K562 (cell line): ENCODE measurements at regions not wholly inside any gene's neighbourhood (a gene's known extent, or its start where the extent isn't known, plus 50 kb on each side); places are given as distances from the start of the nearest gene placed in this dataset.

ENCODE experiments used
- ATF7 ChIP-seq: fragments of 450-650 bp; IDR thresholded peaks from 2 replicates; pipeline ENCODE4 v1.7.1; 2014; ENCODE audit warnings: mild to moderate bottlenecking, moderate library complexity
- BMI1 ChIP-seq: fragments of 150-350 bp; IDR thresholded peaks from 2 replicates; pipeline ENCODE4 v1.6.1; 2014; ENCODE audit warnings: low read length
- ELF1 ChIP-seq: fragments of 200-800 bp; sonication (Bioruptor generic); IDR thresholded peaks from 2 replicates; pipeline ENCODE4 v1.6.1; 2016; ENCODE audit warnings: missing genetic modification characterization, missing compliant biosample characterization
- FOXA1 ChIP-seq: fragments of 450-650 bp; IDR thresholded peaks from 2 replicates; pipeline ENCODE4 v1.6.1; 2016; ENCODE audit warnings: mild to moderate bottlenecking, borderline replicate concordance
- POLR2AphosphoS5 ChIP-seq: IDR thresholded peaks from 2 replicates; pipeline ENCODE4 v1.6.1; 2011; ENCODE audit warnings: mild to moderate bottlenecking, low read depth, low read length, moderate library complexity; ENCODE audit not compliant: control insufficient read depth, insufficient read depth
- SP1 ChIP-seq: sonication (generic); formaldehyde crosslinking; IDR thresholded peaks from 2 replicates; pipeline ENCODE4 v1.8.1; 2022; ENCODE audit warnings: mild to moderate bottlenecking, missing genetic modification reagents
- TAL1 ChIP-seq: fragments of 450-650 bp; IDR thresholded peaks from 2 replicates; pipeline ENCODE4 v1.6.1; 2016; ENCODE audit warnings: mild to moderate bottlenecking
- ZNF239 ChIP-seq: fragments of 250-450 bp; sonication (Bioruptor Pico); IDR thresholded peaks from 2 replicates; pipeline ENCODE4 v1.4.0; 2020; ENCODE audit warnings: mild to moderate bottlenecking
- ZNF263 ChIP-seq: sonication (generic); formaldehyde crosslinking; IDR thresholded peaks from 2 replicates; pipeline ENCODE4 v1.8.0; 2022; ENCODE audit warnings: mild to moderate bottlenecking, missing genetic modification reagents, borderline replicate concordance
- TF ChIP-seq, protein P1 (sequence below): IDR thresholded peaks from 2 replicates; pipeline ENCODE4 v1.6.1; 2014; ENCODE audit warnings: antibody characterized with exemption
- TF ChIP-seq, protein P2 (sequence below): fragments of 250-450 bp; sonication (Bioruptor Pico); IDR thresholded peaks from 2 replicates; pipeline ENCODE4 v1.5.0; 2020; ENCODE audit warnings: mild to moderate bottlenecking
- TF ChIP-seq, protein P3 (sequence below): fragments of 450-650 bp; IDR thresholded peaks from 2 replicates; pipeline ENCODE4 v1.7.0; 2016; ENCODE audit warnings: borderline replicate concordance
- TF ChIP-seq, protein P4 (sequence below): IDR thresholded peaks from 3 replicates; pipeline ENCODE4 v1.6.1; 2011; ENCODE audit warnings: borderline replicate concordance, mild to moderate bottlenecking, moderate library complexity; ENCODE audit not compliant: insufficient read length; ENCODE audit errors: extremely low read depth
- TF ChIP-seq, protein P5 (sequence below), 2 experiments: fragments of 450-650 bp; formaldehyde crosslinking in 1 of 2; IDR thresholded peaks; 2 replicates each; pipeline versions ENCODE4 v1.4.0 to v1.6.1; 2014 to 2020; ENCODE audit warnings: mild to moderate bottlenecking in 2 of 2, borderline replicate concordance in 1 of 2, low read depth in 1 of 2

DNA sequence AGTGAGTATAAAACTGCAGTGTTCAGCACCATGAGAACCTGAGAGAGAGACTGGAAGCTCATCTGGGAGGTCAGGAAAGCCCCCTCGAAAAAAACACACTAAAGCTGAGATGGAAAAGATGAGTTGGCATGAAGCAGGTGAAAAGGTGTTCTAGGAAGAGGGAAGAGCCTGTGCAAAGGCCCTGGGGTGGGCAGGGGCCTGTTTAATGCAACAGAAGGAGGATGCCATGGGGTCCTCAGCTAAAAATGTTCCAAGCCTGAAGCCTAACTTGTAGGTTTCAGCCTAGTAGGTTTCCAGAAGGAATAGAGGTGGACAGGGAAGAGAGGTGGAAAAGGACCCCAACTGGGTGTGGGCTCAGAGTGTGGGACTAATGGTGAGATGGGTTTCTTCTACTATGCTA is 242.3 kb upstream of the ZFHX3 start:
- TF ChIP-seq, protein P1, sequence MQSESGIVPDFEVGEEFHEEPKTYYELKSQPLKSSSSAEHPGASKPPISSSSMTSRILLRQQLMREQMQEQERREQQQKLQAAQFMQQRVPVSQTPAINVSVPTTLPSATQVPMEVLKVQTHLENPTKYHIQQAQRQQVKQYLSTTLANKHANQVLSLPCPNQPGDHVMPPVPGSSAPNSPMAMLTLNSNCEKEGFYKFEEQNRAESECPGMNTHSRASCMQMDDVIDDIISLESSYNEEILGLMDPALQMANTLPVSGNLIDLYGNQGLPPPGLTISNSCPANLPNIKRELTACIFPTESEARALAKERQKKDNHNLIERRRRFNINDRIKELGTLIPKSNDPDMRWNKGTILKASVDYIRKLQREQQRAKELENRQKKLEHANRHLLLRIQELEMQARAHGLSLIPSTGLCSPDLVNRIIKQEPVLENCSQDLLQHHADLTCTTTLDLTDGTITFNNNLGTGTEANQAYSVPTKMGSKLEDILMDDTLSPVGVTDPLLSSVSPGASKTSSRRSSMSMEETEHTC, result no peak
- no peak for TF ChIP-seq POLR2AphosphoS5
- no peak for TF ChIP-seq BMI1
- TF ChIP-seq, protein P2, sequence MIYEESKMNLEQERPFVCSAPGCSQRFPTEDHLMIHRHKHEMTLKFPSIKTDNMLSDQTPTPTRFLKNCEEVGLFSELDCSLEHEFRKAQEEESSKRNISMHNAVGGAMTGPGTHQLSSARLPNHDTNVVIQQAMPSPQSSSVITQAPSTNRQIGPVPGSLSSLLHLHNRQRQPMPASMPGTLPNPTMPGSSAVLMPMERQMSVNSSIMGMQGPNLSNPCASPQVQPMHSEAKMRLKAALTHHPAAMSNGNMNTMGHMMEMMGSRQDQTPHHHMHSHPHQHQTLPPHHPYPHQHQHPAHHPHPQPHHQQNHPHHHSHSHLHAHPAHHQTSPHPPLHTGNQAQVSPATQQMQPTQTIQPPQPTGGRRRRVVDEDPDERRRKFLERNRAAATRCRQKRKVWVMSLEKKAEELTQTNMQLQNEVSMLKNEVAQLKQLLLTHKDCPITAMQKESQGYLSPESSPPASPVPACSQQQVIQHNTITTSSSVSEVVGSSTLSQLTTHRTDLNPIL (CRISPR knock-in tag), result no peak
- no peak for TF ChIP-seq ZNF239 (CRISPR knock-in tag)
- TF ChIP-seq, protein P3, sequence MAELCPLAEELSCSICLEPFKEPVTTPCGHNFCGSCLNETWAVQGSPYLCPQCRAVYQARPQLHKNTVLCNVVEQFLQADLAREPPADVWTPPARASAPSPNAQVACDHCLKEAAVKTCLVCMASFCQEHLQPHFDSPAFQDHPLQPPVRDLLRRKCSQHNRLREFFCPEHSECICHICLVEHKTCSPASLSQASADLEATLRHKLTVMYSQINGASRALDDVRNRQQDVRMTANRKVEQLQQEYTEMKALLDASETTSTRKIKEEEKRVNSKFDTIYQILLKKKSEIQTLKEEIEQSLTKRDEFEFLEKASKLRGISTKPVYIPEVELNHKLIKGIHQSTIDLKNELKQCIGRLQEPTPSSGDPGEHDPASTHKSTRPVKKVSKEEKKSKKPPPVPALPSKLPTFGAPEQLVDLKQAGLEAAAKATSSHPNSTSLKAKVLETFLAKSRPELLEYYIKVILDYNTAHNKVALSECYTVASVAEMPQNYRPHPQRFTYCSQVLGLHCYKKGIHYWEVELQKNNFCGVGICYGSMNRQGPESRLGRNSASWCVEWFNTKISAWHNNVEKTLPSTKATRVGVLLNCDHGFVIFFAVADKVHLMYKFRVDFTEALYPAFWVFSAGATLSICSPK, result no peak
- TF ChIP-seq, protein P4, sequence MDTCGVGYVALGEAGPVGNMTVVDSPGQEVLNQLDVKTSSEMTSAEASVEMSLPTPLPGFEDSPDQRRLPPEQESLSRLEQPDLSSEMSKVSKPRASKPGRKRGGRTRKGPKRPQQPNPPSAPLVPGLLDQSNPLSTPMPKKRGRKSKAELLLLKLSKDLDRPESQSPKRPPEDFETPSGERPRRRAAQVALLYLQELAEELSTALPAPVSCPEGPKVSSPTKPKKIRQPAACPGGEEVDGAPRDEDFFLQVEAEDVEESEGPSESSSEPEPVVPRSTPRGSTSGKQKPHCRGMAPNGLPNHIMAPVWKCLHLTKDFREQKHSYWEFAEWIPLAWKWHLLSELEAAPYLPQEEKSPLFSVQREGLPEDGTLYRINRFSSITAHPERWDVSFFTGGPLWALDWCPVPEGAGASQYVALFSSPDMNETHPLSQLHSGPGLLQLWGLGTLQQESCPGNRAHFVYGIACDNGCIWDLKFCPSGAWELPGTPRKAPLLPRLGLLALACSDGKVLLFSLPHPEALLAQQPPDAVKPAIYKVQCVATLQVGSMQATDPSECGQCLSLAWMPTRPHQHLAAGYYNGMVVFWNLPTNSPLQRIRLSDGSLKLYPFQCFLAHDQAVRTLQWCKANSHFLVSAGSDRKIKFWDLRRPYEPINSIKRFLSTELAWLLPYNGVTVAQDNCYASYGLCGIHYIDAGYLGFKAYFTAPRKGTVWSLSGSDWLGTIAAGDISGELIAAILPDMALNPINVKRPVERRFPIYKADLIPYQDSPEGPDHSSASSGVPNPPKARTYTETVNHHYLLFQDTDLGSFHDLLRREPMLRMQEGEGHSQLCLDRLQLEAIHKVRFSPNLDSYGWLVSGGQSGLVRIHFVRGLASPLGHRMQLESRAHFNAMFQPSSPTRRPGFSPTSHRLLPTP, result no peak
- no peak for TF ChIP-seq TAL1
- TF ChIP-seq ELF1 (tag), result no peak
- TF ChIP-seq ATF7, result no peak
- no peak for TF ChIP-seq FOXA1
- no peak for TF ChIP-seq SP1
- TF ChIP-seq, protein P5, sequence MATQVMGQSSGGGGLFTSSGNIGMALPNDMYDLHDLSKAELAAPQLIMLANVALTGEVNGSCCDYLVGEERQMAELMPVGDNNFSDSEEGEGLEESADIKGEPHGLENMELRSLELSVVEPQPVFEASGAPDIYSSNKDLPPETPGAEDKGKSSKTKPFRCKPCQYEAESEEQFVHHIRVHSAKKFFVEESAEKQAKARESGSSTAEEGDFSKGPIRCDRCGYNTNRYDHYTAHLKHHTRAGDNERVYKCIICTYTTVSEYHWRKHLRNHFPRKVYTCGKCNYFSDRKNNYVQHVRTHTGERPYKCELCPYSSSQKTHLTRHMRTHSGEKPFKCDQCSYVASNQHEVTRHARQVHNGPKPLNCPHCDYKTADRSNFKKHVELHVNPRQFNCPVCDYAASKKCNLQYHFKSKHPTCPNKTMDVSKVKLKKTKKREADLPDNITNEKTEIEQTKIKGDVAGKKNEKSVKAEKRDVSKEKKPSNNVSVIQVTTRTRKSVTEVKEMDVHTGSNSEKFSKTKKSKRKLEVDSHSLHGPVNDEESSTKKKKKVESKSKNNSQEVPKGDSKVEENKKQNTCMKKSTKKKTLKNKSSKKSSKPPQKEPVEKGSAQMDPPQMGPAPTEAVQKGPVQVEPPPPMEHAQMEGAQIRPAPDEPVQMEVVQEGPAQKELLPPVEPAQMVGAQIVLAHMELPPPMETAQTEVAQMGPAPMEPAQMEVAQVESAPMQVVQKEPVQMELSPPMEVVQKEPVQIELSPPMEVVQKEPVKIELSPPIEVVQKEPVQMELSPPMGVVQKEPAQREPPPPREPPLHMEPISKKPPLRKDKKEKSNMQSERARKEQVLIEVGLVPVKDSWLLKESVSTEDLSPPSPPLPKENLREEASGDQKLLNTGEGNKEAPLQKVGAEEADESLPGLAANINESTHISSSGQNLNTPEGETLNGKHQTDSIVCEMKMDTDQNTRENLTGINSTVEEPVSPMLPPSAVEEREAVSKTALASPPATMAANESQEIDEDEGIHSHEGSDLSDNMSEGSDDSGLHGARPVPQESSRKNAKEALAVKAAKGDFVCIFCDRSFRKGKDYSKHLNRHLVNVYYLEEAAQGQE (IDR thresholded peaks at IDR 0.05; ENCODE audit: borderline replicate concordance), result no peak
- TF ChIP-seq, protein P5 (CRISPR knock-in tag; IDR thresholded peaks at IDR 0.05; ENCODE audit: low read depth), result no peak
- no peak for TF ChIP-seq ZNF263 (CRISPR knock-in tag)
